ENCODE measurements at regions not wholly inside any gene's neighbourhood (a gene's known extent, or its start where the extent isn't known, plus 50 kb on each side); places are given as distances from the start of the nearest gene placed in this dataset.

GRCh38 chr6:126761854-126762253 lies 356.6 kb upstream of the RSPO3 start:
- TF ChIP-seq CTCF (IDR thresholded peaks at IDR 0.05) (no peak), ZFX (IDR thresholded peaks at IDR 0.05; ENCODE audit: borderline replicate concordance) (no peak)
